Brain microvascular endothelial cell (primary cell): ENCODE measurements at regions not wholly inside any gene's neighbourhood (a gene's known extent, or its start where the extent isn't known, plus 50 kb on each side); places are given as distances from the start of the nearest gene placed in this dataset.

ENCODE experiments used
- DNase-seq: peaks from one replicate; pipeline ENCODE4 v3.0.0-alpha.2; 2020
- H3K27ac ChIP-seq: fragments of 250-450 bp; sonication (Bioruptor Pico); 2 replicates; pipeline ENCODE4 v1.5.1; 2020; ENCODE audit warnings: mild to moderate bottlenecking, moderate library complexity
- H3K27me3 ChIP-seq: fragments of 250-450 bp; sonication (Bioruptor Pico); replicated peaks from 2 replicates; pipeline ENCODE4 v1.5.1; 2020; ENCODE audit warnings: mild to moderate bottlenecking
- H3K36me3 ChIP-seq: fragments of 250-450 bp; sonication (Bioruptor Pico); replicated peaks from 2 replicates; pipeline ENCODE4 v1.5.1; 2020; ENCODE audit warnings: mild to moderate bottlenecking
- H3K4me3 ChIP-seq: 2 replicates; pipeline ENCODE4 v1.5.1; 2011; ENCODE audit warnings: low read depth, mild to moderate bottlenecking, control low read depth, low read length, moderate library complexity
- in situ Hi-C: cut with HindIII; loops from 2 replicates; pipeline ENCODE4 v1.10.0; 2017; ENCODE audit warnings: low sequenced_read_pairs, low pct_ligation_motif_present
- TF ChIP-seq, protein P1 (sequence below): IDR thresholded peaks from 2 replicates; pipeline ENCODE4 v1.5.1; 2011; ENCODE audit warnings: low read depth, mild to moderate bottlenecking, moderate library complexity, low read length, control low read depth, inconsistent platforms; ENCODE audit errors: missing control alignments

DNA sequence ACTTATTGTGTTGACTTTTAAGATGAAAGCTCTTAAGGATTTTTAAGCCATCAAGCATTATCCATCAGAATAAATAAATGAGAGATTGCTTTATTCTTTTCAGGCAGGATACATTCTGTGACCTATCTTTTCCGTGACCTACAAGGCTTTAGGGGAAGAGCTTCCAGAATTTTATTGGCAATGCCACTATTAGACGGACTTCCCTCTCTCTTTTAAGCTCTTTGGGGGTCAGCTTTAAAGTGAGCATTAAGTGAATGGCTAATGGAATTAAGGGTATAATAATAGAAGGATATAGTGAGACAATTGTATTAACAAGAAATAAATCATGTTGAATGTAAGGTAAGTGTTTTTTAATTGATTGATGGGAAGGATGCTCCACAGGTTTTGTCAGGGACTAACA lies 273.7 kb downstream of the GPAT3 start:
- no peak for DNase-seq
- TF ChIP-seq, protein P1, sequence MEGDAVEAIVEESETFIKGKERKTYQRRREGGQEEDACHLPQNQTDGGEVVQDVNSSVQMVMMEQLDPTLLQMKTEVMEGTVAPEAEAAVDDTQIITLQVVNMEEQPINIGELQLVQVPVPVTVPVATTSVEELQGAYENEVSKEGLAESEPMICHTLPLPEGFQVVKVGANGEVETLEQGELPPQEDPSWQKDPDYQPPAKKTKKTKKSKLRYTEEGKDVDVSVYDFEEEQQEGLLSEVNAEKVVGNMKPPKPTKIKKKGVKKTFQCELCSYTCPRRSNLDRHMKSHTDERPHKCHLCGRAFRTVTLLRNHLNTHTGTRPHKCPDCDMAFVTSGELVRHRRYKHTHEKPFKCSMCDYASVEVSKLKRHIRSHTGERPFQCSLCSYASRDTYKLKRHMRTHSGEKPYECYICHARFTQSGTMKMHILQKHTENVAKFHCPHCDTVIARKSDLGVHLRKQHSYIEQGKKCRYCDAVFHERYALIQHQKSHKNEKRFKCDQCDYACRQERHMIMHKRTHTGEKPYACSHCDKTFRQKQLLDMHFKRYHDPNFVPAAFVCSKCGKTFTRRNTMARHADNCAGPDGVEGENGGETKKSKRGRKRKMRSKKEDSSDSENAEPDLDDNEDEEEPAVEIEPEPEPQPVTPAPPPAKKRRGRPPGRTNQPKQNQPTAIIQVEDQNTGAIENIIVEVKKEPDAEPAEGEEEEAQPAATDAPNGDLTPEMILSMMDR = no peak
- H3K27ac ChIP-seq = no peak overlapping the region
- no peaks in the 10 kb centered on the region for H3K36me3 ChIP-seq
- no peaks in the 10 kb centered on the region for H3K27me3 ChIP-seq
- no peak overlapping the region for H3K4me3 ChIP-seq
- in situ Hi-C loops = no loop called here

- Histone ChIP-seq H3K4me3 (no peak overlapping the region), H3K27me3 (no peaks in the 10 kb centered on the region), H3K36me3 (no peaks in the 10 kb centered on the region), H3K27ac (no peak overlapping the region)
- DNase-seq = no peak
- in situ Hi-C loops = no loop called here
- TF ChIP-seq, protein P1 = no peak
These were observed 257.6 kb downstream of the GPAT3 start for GRCh38 chr4:83793481-83793880.

DNA sequence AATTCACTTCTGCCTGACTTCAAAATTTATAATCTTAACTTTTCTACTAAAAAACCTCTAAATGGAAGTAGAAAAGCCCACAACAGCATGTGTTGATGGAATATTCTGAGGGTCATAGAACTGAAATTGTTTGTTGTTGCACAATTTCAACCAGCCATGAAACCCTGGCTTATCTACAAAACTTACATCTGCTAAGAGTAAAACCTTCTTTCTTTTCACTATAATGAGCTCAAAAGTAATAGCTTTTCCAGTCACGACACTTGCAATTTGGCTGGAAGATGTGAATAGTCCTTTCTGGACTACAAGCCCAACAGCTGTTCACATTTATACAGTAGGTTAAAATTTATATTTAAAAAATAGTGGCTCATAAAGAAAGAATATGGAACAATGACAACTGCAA lies 250.0 kb downstream of the GPAT3 start:
- in situ Hi-C loops = no loop called here
- H3K27me3 ChIP-seq = no peaks in the 10 kb centered on the region
- no peak for DNase-seq
- H3K4me3 ChIP-seq = no peak overlapping the region
- TF ChIP-seq, protein P1 = no peak
- no peak overlapping the region for H3K27ac ChIP-seq
- H3K36me3 ChIP-seq = no peaks in the 10 kb centered on the region

DNA sequence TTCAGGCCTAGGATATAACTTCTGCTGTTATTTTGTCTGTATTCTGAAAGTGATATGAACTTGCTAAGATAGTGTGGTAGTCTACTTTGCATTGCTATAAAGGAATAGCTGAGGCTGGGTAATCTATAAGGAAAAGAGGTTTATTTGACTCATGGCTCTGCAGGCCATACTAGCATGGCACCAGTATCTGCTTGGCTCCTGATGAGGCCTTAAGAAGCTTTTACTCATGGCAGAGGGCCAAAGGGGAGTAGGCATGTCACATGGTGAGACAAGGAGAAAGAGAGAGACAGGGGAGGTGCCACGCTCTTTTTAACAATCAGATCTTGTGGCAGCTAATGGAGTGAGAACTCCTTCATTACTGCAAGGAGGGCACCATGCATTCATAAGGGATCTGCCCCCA lies 247.3 kb downstream of the GPAT3 start:
- Histone ChIP-seq H3K36me3 (no peaks in the 10 kb centered on the region), H3K4me3 (no peak overlapping the region), H3K27me3 (no peaks in the 10 kb centered on the region), H3K27ac (no peak overlapping the region)
- in situ Hi-C loops = no loop called here
- TF ChIP-seq, protein P1 = no peak
- no peak for DNase-seq

DNA sequence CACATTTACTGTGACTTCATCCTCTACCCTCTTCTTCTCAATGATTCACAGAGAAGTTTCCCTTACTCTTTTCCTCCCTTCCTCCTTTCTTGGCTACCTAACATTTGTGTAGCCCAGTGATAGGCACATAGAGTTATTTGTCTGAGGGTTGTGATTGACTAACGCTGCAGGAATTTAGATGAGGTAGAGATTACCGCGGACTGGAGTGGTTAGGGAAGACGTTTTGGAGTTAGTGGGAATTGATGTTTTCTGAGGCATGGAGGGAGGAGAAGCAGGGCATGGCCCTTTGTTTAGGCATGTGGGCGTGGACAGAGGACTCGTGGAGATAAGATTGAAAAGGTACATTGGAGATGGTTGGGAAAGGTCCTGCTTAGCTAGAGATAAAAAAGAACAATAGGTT lies 246.7 kb downstream of the GPAT3 start:
- no peak overlapping the region for H3K27ac ChIP-seq
- DNase-seq = no peak
- H3K4me3 ChIP-seq = no peak overlapping the region
- TF ChIP-seq, protein P1 = no peak
- H3K36me3 ChIP-seq = no peaks in the 10 kb centered on the region
- no peaks in the 10 kb centered on the region for H3K27me3 ChIP-seq
- in situ Hi-C loops = no loop called here

DNA sequence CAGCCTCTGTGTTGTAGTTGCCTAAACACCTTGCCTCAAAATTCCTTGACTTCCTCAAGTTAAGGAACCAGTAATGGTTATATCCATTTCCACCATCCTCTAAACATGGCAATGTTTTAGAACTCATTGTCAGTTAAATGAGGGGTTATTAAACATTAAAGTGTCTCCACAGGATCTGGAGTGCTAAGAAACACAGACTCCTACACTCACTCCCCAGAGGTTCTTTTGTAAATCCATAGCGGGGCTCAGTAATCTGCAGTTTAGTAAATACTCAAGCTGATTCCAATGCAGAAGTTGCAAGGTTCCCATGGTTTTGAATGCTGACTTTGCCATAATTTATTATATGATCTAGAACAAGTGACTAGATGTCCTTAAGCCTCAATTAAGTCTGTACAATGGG lies 245.5 kb downstream of the GPAT3 start:
- DNase-seq = no peak
- in situ Hi-C loops = no loop called here
- Histone ChIP-seq H3K27me3 (no peaks in the 10 kb centered on the region), H3K27ac (no peak overlapping the region), H3K4me3 (no peak overlapping the region), H3K36me3 (no peaks in the 10 kb centered on the region)
- TF ChIP-seq, protein P1 = no peak
